PC-9 (cell line): ENCODE measurements at regions not wholly inside any gene's neighbourhood (a gene's known extent, or its start where the extent isn't known, plus 50 kb on each side); places are given as distances from the start of the nearest gene placed in this dataset.

ENCODE experiments used
- CTCF ChIP-seq: fragments of 200-600 bp; sonication (generic); conservative IDR thresholded peaks from 2 replicates; pipeline ENCODE4 v1.6.1; 2017; ENCODE audit warnings: mixed run types, antibody characterized with exemption, mild to moderate bottlenecking, moderate library complexity
- EZH2 ChIP-seq: fragments of 200-600 bp; sonication (generic); IDR thresholded peaks from 2 replicates; pipeline ENCODE4 v1.8.0; 2017; ENCODE audit warnings: antibody characterized with exemption, low read depth

- TF ChIP-seq EZH2 (no peak), CTCF (no peak)
Measured at GRCh38 chr7:16326106-16326505, 95.2 kb downstream of the CRPPA start.
